Right lobe of liver (tissue), 6 donors: ENCODE measurements at regions not wholly inside any gene's neighbourhood (a gene's known extent, or its start where the extent isn't known, plus 50 kb on each side); places are given as distances from the start of the nearest gene placed in this dataset.
"Not testable (repeated sequence)": the region's sequence is repeated elsewhere in the genome, so short reads cannot be mapped to it uniquely, and the experiment has no call there.

ENCODE experiments used
- ATAC-seq, 4 donors: fragments of 200-7000 bp; cut with Tn5 transposase; one replicate each; pipeline ENCODE4 v1.9.1; 2020; ENCODE audit warnings: mild to moderate bottlenecking in 4 of 4, moderate library complexity in 4 of 4
- DNase-seq, 3 donors: peaks; one replicate each; pipeline ENCODE4 v3.0.0-alpha.2; 2020
- H3K27ac ChIP-seq, 3 donors: fragments of 200-600 bp; one replicate each; pipeline ENCODE4 v1.8.0; 2022
- H3K27me3 ChIP-seq, 2 donors: fragments of 200-600 bp; one replicate each; pipeline ENCODE4 v1.8.0; 2022
- H3K36me3 ChIP-seq, 4 donors: fragments of 200-600 bp; sonication (generic) in 1 of 4; one replicate each; pipeline versions ENCODE4 v1.5.1 to v1.8.0; 2017 to 2022; ENCODE audit warnings: control low read depth in 1 of 4
- H3K4me1 ChIP-seq, 4 donors: fragments of 200-600 bp; sonication (generic) in 1 of 4; one replicate each; pipeline versions ENCODE4 v1.5.1 to v1.8.0; 2017 to 2022; ENCODE audit warnings: control low read depth in 1 of 4
- H3K4me3 ChIP-seq, 3 donors: fragments of 200-600 bp; one replicate each; pipeline ENCODE4 v1.8.0; 2022
- H3K9me3 ChIP-seq, 4 donors: fragments of 200-600 bp; sonication (generic) in 1 of 4; one replicate each; pipeline versions ENCODE4 v1.5.1 to v1.8.0; 2017 to 2022; ENCODE audit warnings: control low read depth in 1 of 4
- POLR2A ChIP-seq: fragments of 450-650 bp; IDR thresholded peaks from one replicate; pipeline ENCODE4 v1.6.1; 2017; ENCODE audit warnings: antibody characterized with exemption, mild to moderate bottlenecking
- WGBS: methylation state at CpG from one replicate; pipeline ENCODE4 v1.1.6; 2018; ENCODE audit warnings: low coverage, low lambda C conversion rate; ENCODE audit not compliant: insufficient coverage; ENCODE audit errors: missing lambda C conversion rate; 5-methylcytosine and 5-hydroxymethylcytosine counted together
- intact Hi-C, 2 donors: fragments of 100-400 bp; cut with DNase I; formaldehyde crosslinking; loops; one replicate each; pipeline versions ENCODE4 v1.11.2 to v1.14.1; 2022
- TF ChIP-seq, protein P1 (sequence below), 4 donors: fragments of 200-600 bp in 3 of 4; fragments of 450-650 bp in 1 of 4; IDR thresholded peaks; one replicate each; pipeline versions ENCODE4 v1.5.1 to v1.8.0; 2016 to 2022; ENCODE audit warnings: antibody characterized with exemption in 4 of 4, mild to moderate bottlenecking in 2 of 4
- donor health status: DM: no; HTN: yes; CAD: no.
- donor health status: DM: no; HTN: no; CAD: no.
- donor health status: DM: no; HTN: no; CAD: no.
- donor health status: DM: no; HTN: yes; CAD: no.
- donor health status: DM: no; HTN: yes; CAD: no.

DNA sequence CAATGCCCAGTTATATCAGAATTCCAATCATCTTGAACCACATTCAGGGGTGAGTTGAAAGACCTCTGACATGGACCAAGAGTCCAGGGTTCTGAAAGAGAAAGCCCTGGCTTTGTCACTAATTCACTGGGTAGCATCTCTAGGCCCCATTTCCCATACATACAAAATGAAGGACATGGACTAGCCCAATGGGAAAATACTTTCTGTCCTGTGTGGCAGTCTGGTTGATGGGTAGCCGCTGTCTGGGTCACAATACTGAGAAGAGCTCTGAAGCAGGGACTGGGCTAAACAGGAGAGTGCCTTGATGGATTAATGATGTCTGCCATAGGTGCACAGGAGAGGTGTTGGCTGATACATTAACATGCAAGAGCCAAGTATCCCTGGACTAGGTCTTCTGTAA is 214.3 kb downstream of the RAB11FIP4 start:
- 100% methylated on average over 1 of the region's 1 CpG for WGBS
- TF ChIP-seq, protein P1, sequence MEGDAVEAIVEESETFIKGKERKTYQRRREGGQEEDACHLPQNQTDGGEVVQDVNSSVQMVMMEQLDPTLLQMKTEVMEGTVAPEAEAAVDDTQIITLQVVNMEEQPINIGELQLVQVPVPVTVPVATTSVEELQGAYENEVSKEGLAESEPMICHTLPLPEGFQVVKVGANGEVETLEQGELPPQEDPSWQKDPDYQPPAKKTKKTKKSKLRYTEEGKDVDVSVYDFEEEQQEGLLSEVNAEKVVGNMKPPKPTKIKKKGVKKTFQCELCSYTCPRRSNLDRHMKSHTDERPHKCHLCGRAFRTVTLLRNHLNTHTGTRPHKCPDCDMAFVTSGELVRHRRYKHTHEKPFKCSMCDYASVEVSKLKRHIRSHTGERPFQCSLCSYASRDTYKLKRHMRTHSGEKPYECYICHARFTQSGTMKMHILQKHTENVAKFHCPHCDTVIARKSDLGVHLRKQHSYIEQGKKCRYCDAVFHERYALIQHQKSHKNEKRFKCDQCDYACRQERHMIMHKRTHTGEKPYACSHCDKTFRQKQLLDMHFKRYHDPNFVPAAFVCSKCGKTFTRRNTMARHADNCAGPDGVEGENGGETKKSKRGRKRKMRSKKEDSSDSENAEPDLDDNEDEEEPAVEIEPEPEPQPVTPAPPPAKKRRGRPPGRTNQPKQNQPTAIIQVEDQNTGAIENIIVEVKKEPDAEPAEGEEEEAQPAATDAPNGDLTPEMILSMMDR (IDR thresholded peaks at IDR 0.05): no peak
- TF ChIP-seq POLR2A: no peak
- ATAC-seq: no peak

DNA sequence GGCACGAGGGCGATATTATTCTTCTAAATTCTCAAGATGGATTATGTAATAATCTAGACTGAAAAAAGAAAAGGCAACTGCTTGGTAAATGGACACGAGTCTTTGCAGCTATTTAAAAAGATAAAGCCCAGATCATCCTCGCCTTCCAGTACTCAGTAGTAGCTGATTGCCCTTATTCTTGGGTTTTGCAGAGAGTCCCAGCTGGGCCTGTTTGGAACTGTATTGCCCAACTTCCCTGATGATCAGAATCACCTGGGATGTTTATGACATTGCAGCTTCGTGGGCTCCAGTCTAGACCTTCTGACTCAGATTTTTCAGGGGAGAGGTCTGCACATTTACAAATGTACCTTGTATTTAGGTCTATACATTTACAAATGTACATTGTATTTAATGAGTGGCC is 213.5 kb downstream of the RAB11FIP4 start:
- intact Hi-C loops: no loop called here
- no peak for TF ChIP-seq POLR2A
- TF ChIP-seq, protein P1 (IDR thresholded peaks at IDR 0.05): no peak
- ATAC-seq (no peak), DNase-seq (no peak)
- no peaks in the 10 kb centered on the region for H3K4me1 ChIP-seq
- H3K27ac ChIP-seq: no peak overlapping the region
- WGBS: 80% methylated on average over 5 of the region's 5 CpGs
- H3K9me3 ChIP-seq: no peaks in the 10 kb centered on the region
- H3K36me3 ChIP-seq: no peaks in the 10 kb centered on the region
- no peaks in the 10 kb centered on the region for H3K27me3 ChIP-seq
- H3K4me3 ChIP-seq: no peak overlapping the region

More for the DNA sequence above, 214.3 kb downstream of the RAB11FIP4 start:
- Histone ChIP-seq H3K27me3 (no peaks in the 10 kb centered on the region), H3K27ac (no peak overlapping the region), H3K4me3 (no peak overlapping the region), H3K36me3 (no peaks in the 10 kb centered on the region), H3K9me3 (no peaks in the 10 kb centered on the region), H3K4me1 (no peaks in the 10 kb centered on the region)
- no peak for DNase-seq
- intact Hi-C loops: no loop called here

DNA sequence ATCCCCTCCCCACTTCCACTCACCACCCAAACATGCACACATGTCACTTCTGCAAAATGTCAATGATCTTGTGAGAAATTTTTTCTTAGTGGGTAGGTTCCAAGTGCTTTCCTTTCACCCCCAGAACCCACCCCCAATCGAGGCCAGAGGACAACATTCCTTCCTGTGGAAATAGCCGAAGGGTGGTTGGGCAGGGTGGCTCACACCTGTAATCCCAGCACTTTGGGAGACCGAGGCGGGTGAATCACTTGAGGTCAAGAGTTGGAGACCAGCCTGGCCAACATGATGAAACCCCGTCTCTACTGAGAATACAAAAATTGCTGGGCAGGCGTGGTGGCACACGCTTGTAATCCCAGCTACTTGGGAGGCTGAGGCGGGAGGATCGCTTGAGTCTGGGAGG is 208.7 kb downstream of the RAB11FIP4 start:
- WGBS: 53% methylated on average over 5 of the region's 9 CpGs
- DNase-seq: peak in 1 of 3 donors; percentile 31

DNA sequence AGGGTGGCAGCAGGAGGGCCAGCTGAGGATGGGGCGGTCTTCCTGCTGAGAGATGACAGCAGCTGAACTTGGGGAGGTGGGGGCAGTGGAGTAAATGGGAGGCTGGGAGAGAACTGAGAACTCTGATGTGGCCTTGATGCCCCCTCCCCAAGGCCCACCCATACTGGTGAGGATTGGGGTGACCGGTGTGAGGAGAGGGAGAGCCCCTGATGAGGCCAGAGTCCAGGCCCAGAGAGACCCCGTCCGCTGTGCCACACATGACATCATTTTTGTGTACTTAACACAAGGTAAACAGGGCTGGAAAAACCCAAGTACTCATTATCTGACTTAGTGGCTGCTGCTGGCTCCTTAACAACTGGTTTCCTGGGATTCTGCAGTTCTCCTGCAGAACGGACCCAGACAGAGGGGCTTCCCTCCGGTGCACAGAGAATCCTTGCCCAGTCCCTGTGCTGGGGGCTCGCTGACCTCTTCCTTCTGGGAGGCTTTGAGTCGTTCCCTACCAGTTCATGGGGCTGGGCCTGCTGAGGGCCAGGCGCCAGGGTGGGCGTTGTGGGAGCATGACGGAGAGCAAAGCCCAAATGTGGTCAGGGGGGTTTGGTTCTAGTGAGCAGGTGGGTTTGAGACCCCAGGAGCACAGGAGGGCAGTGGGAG is 207.6 kb downstream of the RAB11FIP4 start:
- peak overlapping the region in 2 of 3 donors; percentile 10 to 39 for H3K27ac ChIP-seq
- intact Hi-C loops: no loop called here
- H3K27me3 ChIP-seq: no peaks in the 10 kb centered on the region
- peak; percentile 73 to 88 (median 82) for ATAC-seq
- WGBS: 33% methylated on average over 4 of the region's 11 CpGs
- TF ChIP-seq, protein P1 (IDR thresholded peaks at IDR 0.05): no peak
- TF ChIP-seq POLR2A: no peak
- peaks cover 0 to 11% (median 0%) of the 10 kb centered on the region in 4 donors for H3K4me1 ChIP-seq
- no peaks in the 10 kb centered on the region for H3K9me3 ChIP-seq
- H3K36me3 ChIP-seq: no peaks in the 10 kb centered on the region
- no peak overlapping the region for H3K4me3 ChIP-seq
- peak in 2 of 3 donors; percentile 49 for DNase-seq

More for the DNA sequence above, 208.7 kb downstream of the RAB11FIP4 start:
- ATAC-seq, H3K9me3 ChIP-seq, H3K27ac ChIP-seq, H3K27me3 ChIP-seq, H3K4me3 ChIP-seq, intact Hi-C loops, H3K36me3 ChIP-seq: not testable (repeated sequence)
- H3K4me1 ChIP-seq: peaks cover 0 to 11% (median 0%) of the 10 kb centered on the region in 4 donors

GRCh38 chr17:31598399-31598782 is 206.9 kb downstream of the RAB11FIP4 start:
- Histone ChIP-seq H3K9me3 (no peaks in the 10 kb centered on the region), H3K27ac (no peak overlapping the region), H3K4me3 (no peak overlapping the region), H3K27me3 (no peaks in the 10 kb centered on the region), H3K4me1 (peaks cover 0 to 11% (median 0%) of the 10 kb centered on the region in 4 donors), H3K36me3 (peaks cover 0 to 2% (median 0%) of the 10 kb centered on the region in 4 donors)
- 54% methylated on average over 4 of the region's 4 CpGs for WGBS
- ATAC-seq (no peak), DNase-seq (peak in 1 of 3 donors; percentile 20)
- TF ChIP-seq, protein P1 (IDR thresholded peaks at IDR 0.05): no peak
- TF ChIP-seq POLR2A: no peak
- intact Hi-C loops: no loop called here
